CD4-positive, alpha-beta memory T cell (primary cell): ENCODE measurements at regions not wholly inside any gene's neighbourhood (a gene's known extent, or its start where the extent isn't known, plus 50 kb on each side); places are given as distances from the start of the nearest gene placed in this dataset.

Source experiments
- CTCF ChIA-PET: fragments of 350-600 bp; sonication (Branson Sonifier 250); formaldehyde crosslinking; loops from one replicate; lab custom pipeline; 2021; ENCODE audit warnings: inconsistent platforms; ENCODE audit not compliant: partially characterized antibody; lab: Charles Lee
- POLR2A ChIA-PET: fragments of 350-600 bp; sonication (Branson Sonifier 250); formaldehyde crosslinking; loops from one replicate; lab custom pipeline; 2021; ENCODE audit not compliant: partially characterized antibody; lab: Charles Lee
- DNase-seq, 5 donors: peaks; one replicate each; pipeline versions ENCODE4 v3.0.0 to v3.0.0-alpha.2; 2020 to 2022; ENCODE audit warnings: mixed read lengths in 1 of 5
- H3K27ac ChIP-seq: one replicate; pipeline ENCODE4 v1.7.0; 2013; ENCODE audit warnings: low read depth, low read length
- H3K27me3 ChIP-seq: 2 replicates; pipeline ENCODE4 v1.7.0; 2013; ENCODE audit warnings: mild to moderate bottlenecking, low read length, moderate library complexity; ENCODE audit not compliant: insufficient read depth
- H3K36me3 ChIP-seq: 2 replicates; pipeline ENCODE4 v1.7.0; 2013; ENCODE audit warnings: mild to moderate bottlenecking, low read length, moderate library complexity; ENCODE audit not compliant: insufficient read depth
- H3K4me1 ChIP-seq: 2 replicates; pipeline ENCODE4 v1.7.0; 2013; ENCODE audit warnings: mild to moderate bottlenecking, low read length, moderate library complexity; ENCODE audit not compliant: insufficient read depth
- H3K4me3 ChIP-seq, 2 donors: one replicate each; pipeline ENCODE4 v1.7.0; 2013; ENCODE audit warnings: low read length in 2 of 2, mild to moderate bottlenecking in 1 of 2
- H3K9me3 ChIP-seq, 2 donors: one replicate each; pipeline ENCODE4 v1.7.0; 2013; ENCODE audit warnings: low read length in 2 of 2, control low read depth in 1 of 2; ENCODE audit not compliant: control insufficient read depth in 1 of 2
- H3K27ac Mint-ChIP-seq, 7 donors: one replicate each; pipeline ENCODE4 v1.8.0; 2020 to 2021; ENCODE audit warnings: mixed read lengths in 7 of 7, mild to moderate bottlenecking in 6 of 7, inconsistent platforms in 3 of 7, moderate library complexity in 3 of 7
- H3K27me3 Mint-ChIP-seq, 2 donors: one replicate each; pipeline ENCODE4 v1.8.0; 2020 to 2021; ENCODE audit warnings: mixed read lengths in 2 of 2
- H3K36me3 Mint-ChIP-seq, 2 donors: one replicate each; pipeline ENCODE4 v1.8.0; 2020 to 2021; ENCODE audit warnings: mixed read lengths in 2 of 2, inconsistent platforms in 1 of 2, mild to moderate bottlenecking in 1 of 2
- H3K4me1 Mint-ChIP-seq, 4 donors: one replicate each; pipeline ENCODE4 v1.8.0; 2020 to 2021; ENCODE audit warnings: mixed read lengths in 4 of 4, mild to moderate bottlenecking in 1 of 4
- H3K4me3 Mint-ChIP-seq, 8 donors: one replicate each; pipeline ENCODE4 v1.8.0; 2020 to 2021; ENCODE audit warnings: mixed read lengths in 8 of 8, mild to moderate bottlenecking in 7 of 8, moderate library complexity in 6 of 8, inconsistent platforms in 3 of 8
- H3K9me3 Mint-ChIP-seq, 8 donors: one replicate each; pipeline ENCODE4 v1.8.0; 2020 to 2021; ENCODE audit warnings: mixed read lengths in 8 of 8, mild to moderate bottlenecking in 5 of 8, inconsistent platforms in 3 of 8, moderate library complexity in 1 of 8
- intact Hi-C: fragments of 100-400 bp; cut with micrococcal nuclease; formaldehyde crosslinking; loops from one replicate; pipeline ENCODE4 v1.15.1; 2023
- microRNA-seq: library from miRNA; unstranded; fragments of <30 nt; microRNA quantifications from one replicate; pipeline ENCODE4 v1.2.0, GENCODE V29; 2021; ENCODE audit warnings: borderline replicate concordance, borderline number of aligned reads, borderline microRNAs expressed, mixed read lengths

DNA sequence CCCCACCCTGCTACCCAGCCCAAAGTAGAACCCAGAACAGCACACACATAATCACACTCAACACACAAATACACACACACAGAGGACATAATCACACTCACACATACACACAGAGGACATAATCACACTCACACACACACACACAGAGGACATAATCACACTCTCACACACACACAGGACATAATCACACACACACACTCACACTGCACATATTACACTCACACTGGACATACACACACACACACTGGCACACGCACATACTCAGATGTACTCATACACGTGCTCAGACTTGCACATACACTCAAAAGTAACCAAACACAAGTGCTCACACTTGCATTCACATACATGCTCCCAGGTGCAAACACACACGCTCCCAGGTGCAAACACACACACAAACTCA, 54.3 kb upstream of the CAMK1G start:
- Mint-ChIP-seq H3K9me3 (peaks cover 0 to 2% (median 0%) of the 10 kb centered on the region in 8 donors), H3K4me1 (no peaks in the 10 kb centered on the region), H3K27ac (no peak overlapping the region), H3K36me3 (no peaks in the 10 kb centered on the region), H3K27me3 (peaks cover 17 to 34% of the 10 kb centered on the region in 2 donors), H3K4me3 (no peak overlapping the region)
- ChIA-PET CTCF (no interaction called here), POLR2A (no interaction called here)
- no peak overlapping the region for H3K4me3 ChIP-seq
- H3K27ac ChIP-seq, result no peak overlapping the region
- intact Hi-C loops, result no loop called here
- H3K36me3 ChIP-seq, result no peaks in the 10 kb centered on the region
- H3K9me3 ChIP-seq, result no peaks in the 10 kb centered on the region
- H3K27me3 ChIP-seq, result no peaks in the 10 kb centered on the region
- H3K4me1 ChIP-seq, result no peaks in the 10 kb centered on the region
- no peak for DNase-seq

- DNase-seq, result no peak
- no peaks in the 10 kb centered on the region for H3K4me1 Mint-ChIP-seq
- intact Hi-C loops, result no loop called here
- Histone ChIP-seq H3K4me3 (no peak overlapping the region), H3K27me3 (no peaks in the 10 kb centered on the region), H3K9me3 (no peaks in the 10 kb centered on the region), H3K4me1 (no peaks in the 10 kb centered on the region), H3K36me3 (no peaks in the 10 kb centered on the region), H3K27ac (no peak overlapping the region)
- ChIA-PET POLR2A (no interaction called here), CTCF (no interaction called here)
- no peak overlapping the region for H3K4me3 Mint-ChIP-seq
- no peak overlapping the region for H3K27ac Mint-ChIP-seq
- H3K27me3 Mint-ChIP-seq, result peaks cover 12 to 27% of the 10 kb centered on the region in 2 donors
- peaks cover 0 to 2% (median 0%) of the 10 kb centered on the region in 8 donors for H3K9me3 Mint-ChIP-seq
- H3K36me3 Mint-ChIP-seq, result no peaks in the 10 kb centered on the region
Measured at GRCh38 chr1:209531006-209531405, 52.5 kb upstream of the CAMK1G start.

- Histone ChIP-seq H3K4me1 (no peaks in the 10 kb centered on the region), H3K9me3 (no peaks in the 10 kb centered on the region), H3K36me3 (no peaks in the 10 kb centered on the region), H3K27ac (no peak overlapping the region), H3K27me3 (no peaks in the 10 kb centered on the region), H3K4me3 (no peak overlapping the region)
- Mint-ChIP-seq H3K27ac (peak overlapping the region in 1 of 7 donors; percentile 33), H3K4me3 (no peak overlapping the region), H3K27me3 (peaks cover 14 to 31% of the 10 kb centered on the region in 2 donors), H3K36me3 (no peaks in the 10 kb centered on the region), H3K9me3 (peaks cover 0 to 2% (median 0%) of the 10 kb centered on the region in 8 donors), H3K4me1 (no peaks in the 10 kb centered on the region)
- CTCF ChIA-PET, result no interaction called here
- intact Hi-C loops, result no loop called here
- no peak for DNase-seq
- POLR2A ChIA-PET, result no interaction called here
Measured at GRCh38 chr1:209531549-209531948, 52.0 kb upstream of the CAMK1G start.

Small RNA genes in the stretch of these regions (microRNA-seq; reads per million reads assigned to microRNA genes)
- 2.2 reads per million for gene MIR205
